PC-3 (cell line): ENCODE measurements at regions not wholly inside any gene's neighbourhood (a gene's known extent, or its start where the extent isn't known, plus 50 kb on each side); places are given as distances from the start of the nearest gene placed in this dataset.

Experiments used
- CTCF ChIP-seq: fragments of 300-600 bp; sonication (generic); conservative IDR thresholded peaks from 2 replicates; pipeline ENCODE4 v1.5.1; 2017; ENCODE audit warnings: antibody characterized with exemption, low read depth, mild to moderate bottlenecking, low read length
- EZH2phosphoT487 ChIP-seq: fragments of 300-600 bp; sonication (generic); IDR thresholded peaks from 2 replicates; pipeline ENCODE4 v1.6.1; 2018; ENCODE audit warnings: mild to moderate bottlenecking, antibody characterized with exemption, low read length, borderline replicate concordance

GRCh38 chr11:109017489-109017888, 352.6 kb downstream of the DDX10 start:
- TF ChIP-seq CTCF (no peak), EZH2phosphoT487 (no peak)
